Activated T-cell treated with anti-CD3 and anti-CD28 coated beads for 1 hour (primary cell): ENCODE measurements at regions not wholly inside any gene's neighbourhood (a gene's known extent, or its start where the extent isn't known, plus 50 kb on each side); places are given as distances from the start of the nearest gene placed in this dataset.

ENCODE experiments used
- DNase-seq: peaks from one replicate; pipeline ENCODE4 v3.0.0-alpha.2; 2020; ENCODE audit warnings: low read depth

- DNase-seq: no peak
Measured at GRCh38 chr21:16072737-16073136, 343.0 kb downstream of the USP25 start.

DNA sequence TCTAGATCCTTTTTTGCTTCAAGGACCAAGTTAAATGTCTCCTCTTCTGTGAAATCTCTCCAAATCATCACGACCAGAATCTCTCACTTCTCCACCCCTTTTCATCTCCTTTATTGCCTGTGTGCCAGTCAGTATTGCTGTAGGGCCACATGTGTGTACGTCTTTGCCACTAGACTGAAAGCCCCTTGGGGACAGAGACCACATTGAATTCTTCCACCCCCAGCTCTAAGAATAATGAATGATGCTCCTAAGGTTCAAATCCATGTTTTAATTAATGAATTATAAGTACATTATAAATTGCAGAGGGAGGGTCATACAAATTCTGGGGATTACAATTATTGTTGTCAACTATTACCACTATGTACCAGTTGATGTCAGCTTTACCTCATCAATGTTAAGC is 343.8 kb downstream of the USP25 start:
- no peak for DNase-seq

GRCh38 chr21:16074950-16075489 is 345.2 kb downstream of the USP25 start:
- no peak for DNase-seq

DNA sequence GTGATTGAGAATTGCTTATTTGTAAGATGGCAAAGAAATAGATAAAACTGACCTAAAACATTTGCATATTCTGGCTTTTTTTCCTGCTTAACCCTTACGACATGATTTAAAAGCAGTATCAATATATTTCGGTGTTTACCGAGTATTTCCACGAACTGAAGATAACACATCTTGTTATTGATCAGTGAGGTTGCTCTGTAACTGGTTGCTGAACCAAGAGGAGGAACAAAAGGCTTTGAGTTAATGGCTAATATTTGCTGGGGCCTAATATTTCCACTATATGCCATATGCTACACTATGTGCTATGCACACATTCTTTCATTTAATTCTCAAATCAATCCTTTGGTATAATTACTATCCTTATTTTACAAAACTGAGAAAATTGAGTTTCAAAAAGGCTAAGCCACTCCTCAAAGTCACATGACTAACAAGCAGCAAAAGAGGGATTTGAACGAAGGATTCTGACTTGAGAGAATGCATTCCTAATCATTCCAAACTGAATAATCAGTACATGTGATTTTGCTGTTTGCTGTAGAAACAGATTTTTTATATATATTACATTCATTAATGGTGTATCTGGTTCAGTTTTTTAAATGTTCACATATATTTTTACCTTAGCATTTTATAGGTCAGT is 346.0 kb downstream of the USP25 start:
- no peak for DNase-seq

GRCh38 chr21:16076465-16076864 is 346.7 kb downstream of the USP25 start:
- no peak for DNase-seq

DNA sequence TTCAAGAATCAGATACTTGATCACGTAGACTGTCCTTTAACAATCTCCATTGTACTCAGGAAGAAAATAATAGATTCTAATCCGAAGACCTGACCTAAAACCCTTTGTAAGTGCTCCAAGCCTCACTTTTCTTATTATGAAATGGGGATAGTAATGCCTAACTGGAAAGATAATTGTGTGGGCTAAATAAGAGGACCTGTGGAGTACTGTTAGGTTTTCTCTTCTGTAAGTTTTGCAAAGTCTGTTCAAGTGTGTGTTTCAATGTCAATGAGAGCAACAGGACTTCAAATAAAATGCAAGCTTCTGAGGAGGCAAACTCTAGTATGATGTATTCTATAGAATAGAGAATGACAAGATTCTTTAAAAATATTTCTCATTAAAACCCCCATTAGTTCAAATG is 348.6 kb downstream of the USP25 start:
- DNase-seq: no peak

DNA sequence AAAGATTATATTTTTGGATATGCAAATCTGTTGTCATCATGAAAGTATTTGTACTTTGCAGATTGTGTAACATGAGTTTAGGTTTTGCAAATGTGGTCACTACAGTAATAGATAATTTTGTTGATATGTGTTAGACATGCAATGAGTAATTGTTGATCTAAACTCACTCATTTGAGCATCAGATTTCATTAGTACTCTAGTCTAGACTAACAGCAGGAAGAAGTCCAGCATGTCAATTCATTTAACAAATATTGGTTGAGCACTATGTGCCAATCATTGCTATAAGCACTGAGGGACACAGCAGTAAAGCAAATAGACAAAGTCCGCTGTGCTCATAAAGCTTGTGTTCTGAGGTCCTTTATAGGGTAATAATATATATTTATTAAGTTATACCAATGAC is 350.0 kb downstream of the USP25 start:
- no peak for DNase-seq

GRCh38 chr21:16081304-16081703 is 351.5 kb downstream of the USP25 start:
- no peak for DNase-seq

DNA sequence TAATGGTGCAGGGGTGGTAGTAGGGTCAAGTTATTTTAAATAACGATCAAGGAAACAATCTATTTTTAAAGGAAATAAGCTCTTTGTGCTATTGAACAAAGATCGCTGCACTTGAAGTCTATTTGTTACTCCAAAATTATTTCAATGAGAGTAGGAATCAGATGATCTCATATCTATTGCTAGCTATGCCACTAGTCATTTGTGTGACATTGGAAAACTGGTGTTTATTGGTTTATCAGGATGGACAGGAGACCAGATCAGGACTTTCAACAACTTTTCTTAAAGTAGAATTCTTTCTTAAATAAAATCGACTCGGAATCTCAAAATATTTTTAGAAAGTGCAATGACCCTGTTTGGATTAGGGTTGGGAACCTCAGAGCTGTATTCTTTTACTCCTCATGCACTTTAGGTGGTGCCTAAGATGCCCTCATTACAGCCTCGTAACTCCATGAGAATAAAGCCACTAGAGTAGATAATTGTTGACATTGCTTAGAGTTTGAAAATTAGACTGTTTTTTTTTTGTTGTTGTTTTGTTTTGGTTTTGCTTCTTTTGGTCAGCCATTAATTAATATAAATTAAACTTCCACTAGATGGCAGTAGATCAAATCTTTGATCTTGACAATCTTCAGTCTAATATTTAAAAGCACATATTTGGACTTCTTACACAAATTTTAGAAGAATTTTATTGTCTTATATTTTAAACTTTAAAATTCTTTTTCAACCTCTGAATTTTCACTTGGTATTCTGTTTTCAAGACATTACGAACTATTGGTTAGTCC is 352.4 kb downstream of the USP25 start:
- DNase-seq: no peak

DNA sequence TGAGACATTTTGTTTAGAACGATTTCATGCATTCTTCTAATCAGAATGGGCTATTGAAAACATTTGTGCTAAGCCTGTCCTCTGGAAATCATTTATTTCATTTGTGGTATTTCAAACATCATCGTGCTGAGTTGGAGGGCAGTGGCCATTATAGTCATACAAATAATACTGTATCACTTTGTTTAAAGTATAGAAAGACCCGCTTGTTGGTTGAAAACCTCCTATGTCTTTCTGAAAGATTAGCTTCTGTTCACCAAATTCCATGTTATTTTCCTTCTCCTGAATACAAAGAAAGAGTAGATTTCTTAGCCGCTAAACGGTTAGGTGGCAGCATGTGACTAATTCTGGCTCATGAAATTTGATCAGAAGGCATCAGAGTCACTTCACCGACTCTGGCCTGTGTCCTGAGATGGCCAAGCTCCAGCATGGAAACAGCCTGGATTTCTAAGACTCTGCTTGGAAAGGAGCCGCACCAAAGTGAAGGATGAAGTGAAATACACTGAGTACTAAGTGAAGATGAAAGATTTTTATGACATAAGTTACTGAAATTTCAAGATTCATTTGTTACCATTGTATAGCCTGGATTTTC is 355.1 kb downstream of the USP25 start:
- no peak for DNase-seq

- no peak for DNase-seq
Measured at GRCh38 chr21:16085421-16085820, 355.6 kb downstream of the USP25 start.

- no peak for DNase-seq
Measured at GRCh38 chr21:16086121-16086520, 356.3 kb downstream of the USP25 start.

- no peak for DNase-seq
Measured at GRCh38 chr21:16086936-16087335, 357.2 kb downstream of the USP25 start.

- no peak for DNase-seq
Measured at GRCh38 chr21:16087523-16087922, 357.7 kb downstream of the USP25 start.

DNA sequence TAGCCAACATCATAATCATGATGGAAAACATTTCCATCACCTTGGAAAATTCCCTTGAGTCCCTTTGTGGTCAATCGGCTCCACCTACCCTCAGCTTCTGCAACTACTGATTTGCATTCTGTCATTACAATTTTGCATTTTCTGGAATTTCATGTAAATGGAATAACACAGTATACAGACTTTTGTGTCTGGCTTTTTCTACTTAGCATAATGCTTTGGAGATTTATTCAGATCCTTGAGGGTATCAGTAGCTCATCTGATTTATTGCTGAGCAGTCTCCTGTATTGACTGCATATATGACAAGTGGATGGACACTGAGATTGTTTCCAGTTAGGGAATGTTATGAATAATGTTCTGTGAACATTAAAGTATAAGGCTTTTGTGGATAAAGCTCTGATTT is 358.3 kb downstream of the USP25 start:
- DNase-seq: no peak

DNA sequence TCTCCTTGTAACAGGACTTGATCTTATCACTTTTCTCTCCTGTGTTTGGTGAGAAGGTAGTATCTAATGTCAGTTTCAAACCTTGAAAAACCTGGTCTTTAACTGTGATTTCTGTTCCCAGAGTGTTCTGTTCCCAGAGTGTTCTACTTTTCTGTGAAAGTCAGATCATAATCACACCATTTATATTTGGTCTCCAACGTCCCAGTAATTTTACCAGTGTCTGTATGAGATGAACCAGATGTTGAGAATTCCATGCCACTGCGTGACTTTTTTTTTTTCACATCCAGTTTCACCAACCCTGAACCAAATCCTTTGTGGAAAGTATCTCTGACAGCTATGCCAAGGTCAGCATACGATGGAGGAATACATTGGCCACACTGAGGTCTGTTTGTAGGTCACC is 365.2 kb downstream of the USP25 start:
- DNase-seq: no peak

DNA sequence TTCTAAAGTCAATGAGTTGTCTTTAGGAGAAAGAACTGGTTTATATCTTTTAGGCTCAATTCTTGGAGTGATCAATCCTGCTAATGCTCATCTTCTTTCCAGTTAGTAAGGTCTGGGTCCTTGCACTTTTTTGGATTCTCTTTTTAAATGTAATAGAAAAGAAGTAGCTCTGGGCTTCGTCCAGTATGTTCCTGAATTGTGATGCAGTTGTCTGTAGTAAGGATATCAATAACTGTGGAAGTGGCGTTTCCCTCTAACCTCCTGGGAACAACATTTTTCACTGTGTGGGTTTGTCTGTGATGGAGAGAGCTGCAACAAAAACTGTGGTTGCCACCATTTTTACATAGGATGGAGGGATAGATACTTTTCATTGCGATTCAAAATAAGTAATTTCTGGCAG is 367.2 kb downstream of the USP25 start:
- DNase-seq: no peak

- DNase-seq: no peak
Measured at GRCh38 chr21:16102113-16102512, 372.3 kb downstream of the USP25 start.

DNA sequence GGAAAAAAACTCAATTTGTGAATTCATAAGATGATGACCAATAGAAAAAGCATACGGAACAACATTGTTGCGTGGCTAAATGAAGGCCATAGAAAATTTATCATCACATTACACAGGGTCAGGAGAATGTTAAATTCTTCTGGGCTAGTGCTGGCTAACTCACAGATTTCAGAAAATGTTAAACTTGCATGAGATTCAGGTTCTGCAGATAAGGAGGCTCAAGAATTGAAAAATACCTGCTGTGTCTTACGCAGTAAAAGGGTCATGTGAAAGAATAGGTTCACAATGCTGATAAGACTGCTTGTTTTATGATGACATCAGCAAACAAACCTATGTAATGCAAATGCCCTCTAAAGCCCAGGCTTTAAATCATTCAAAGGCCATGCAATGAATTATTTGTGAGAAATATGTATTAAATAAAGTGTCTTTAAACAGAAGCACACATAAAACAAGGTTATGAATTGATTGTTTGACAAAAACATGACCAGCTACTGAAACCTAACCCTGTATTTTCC is 378.8 kb downstream of the USP25 start:
- DNase-seq: no peak

GRCh38 chr21:16113052-16113715 is 383.4 kb downstream of the USP25 start:
- no peak for DNase-seq

DNA sequence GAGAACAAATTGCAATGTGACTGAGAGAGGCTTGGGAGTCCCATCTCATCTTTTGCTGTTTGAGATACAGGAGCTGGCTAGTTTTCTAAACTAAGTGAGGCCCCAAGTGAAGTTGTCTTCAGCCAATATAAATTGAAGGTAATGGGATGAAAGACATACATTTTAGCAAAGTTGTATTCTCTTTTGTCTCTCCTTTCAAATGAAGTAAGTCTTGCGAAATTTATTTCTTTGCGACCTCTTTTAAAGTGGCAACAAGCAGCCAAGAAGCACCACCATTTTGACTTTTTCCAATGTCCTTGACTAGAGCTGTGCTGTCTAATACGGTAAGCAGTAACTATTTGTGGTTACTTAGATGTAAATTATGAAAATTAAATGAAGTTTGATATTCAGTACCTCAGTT is 385.7 kb downstream of the USP25 start:
- DNase-seq: no peak

DNA sequence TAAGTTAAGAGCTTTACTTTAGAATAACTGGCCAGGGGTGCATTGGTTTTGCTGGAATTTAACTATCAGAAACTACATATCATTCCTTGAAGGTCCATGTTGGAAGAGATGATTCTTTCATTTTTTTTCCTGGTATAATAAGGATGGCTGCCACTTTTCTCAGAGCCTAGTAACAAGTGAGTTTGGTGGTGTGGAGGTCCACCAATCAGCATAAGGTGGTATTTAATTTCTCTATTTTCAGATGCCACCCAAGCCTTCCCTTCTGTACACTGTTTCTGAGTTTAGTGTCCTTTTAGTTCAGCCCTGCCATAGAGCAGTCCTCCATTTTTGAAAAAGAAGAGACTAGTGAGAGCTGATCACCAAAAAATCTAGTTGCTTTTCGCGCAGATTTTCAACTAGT is 386.3 kb downstream of the USP25 start:
- DNase-seq: no peak

DNA sequence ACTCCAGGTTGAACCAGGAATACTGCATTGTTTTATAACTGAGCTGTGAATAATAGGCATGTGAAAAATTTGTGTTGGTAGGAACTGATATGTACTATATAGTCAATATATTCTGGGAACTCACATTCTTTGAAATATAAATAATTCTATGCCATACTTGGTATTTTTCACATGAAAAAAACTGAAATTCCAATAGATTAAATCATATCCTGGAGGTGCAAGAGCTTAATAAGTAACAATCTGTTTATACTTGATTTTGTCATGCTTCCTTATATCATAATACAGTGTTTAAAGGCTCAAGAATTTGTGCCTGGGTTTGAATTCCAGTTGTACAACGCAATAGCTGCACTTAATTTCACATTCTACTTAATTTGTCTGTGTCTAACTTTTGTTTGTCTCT is 387.0 kb downstream of the USP25 start:
- no peak for DNase-seq
